ENCODE measurements at regions not wholly inside any gene's neighbourhood (a gene's known extent, or its start where the extent isn't known, plus 50 kb on each side); places are given as distances from the start of the nearest gene placed in this dataset.
"Not testable (repeated sequence)": the region's sequence is repeated elsewhere in the genome, so short reads cannot be mapped to it uniquely, and the experiment has no call there.

- DNase-seq (ENCODE audit: extremely low read depth in 1 of 11, low read depth in 9 of 11, low spot score in 4 of 11), result no peak
These were observed 2518.5 kb downstream of the ARAP2 start for GRCh38 chr4:33725861-33726260.

GRCh38 chr4:33737726-33738125 lies 2506.6 kb downstream of the ARAP2 start:
- no peak for DNase-seq (ENCODE audit: extremely low read depth in 1 of 11, low read depth in 9 of 11, low spot score in 4 of 11)

GRCh38 chr4:33739884-33740632 lies 2504.3 kb downstream of the ARAP2 start:
- no peak for DNase-seq (ENCODE audit: extremely low read depth in 1 of 11, low read depth in 9 of 11, low spot score in 4 of 11)

GRCh38 chr4:33740871-33741270 lies 2503.4 kb downstream of the ARAP2 start:
- not testable (repeated sequence) for DNase-seq (ENCODE audit: extremely low read depth in 1 of 11, low read depth in 9 of 11, low spot score in 4 of 11)

GRCh38 chr4:33746979-33747378 lies 2497.3 kb downstream of the ARAP2 start:
- DNase-seq (ENCODE audit: extremely low read depth in 1 of 11, low read depth in 9 of 11, low spot score in 4 of 11), result no peak

GRCh38 chr4:33751050-33751449 lies 2493.3 kb downstream of the ARAP2 start:
- no peak for DNase-seq (ENCODE audit: extremely low read depth in 1 of 11, low read depth in 9 of 11, low spot score in 4 of 11)

- DNase-seq (ENCODE audit: extremely low read depth in 1 of 11, low read depth in 9 of 11, low spot score in 4 of 11), result peak in 1 of 11 donors; percentile 9
These were observed 2471.7 kb downstream of the ARAP2 start for GRCh38 chr4:33772582-33772981.

GRCh38 chr4:33780952-33781791 lies 2463.1 kb downstream of the ARAP2 start:
- no peak for DNase-seq (ENCODE audit: extremely low read depth in 1 of 11, low read depth in 9 of 11, low spot score in 4 of 11)

GRCh38 chr4:33785843-33786242 lies 2458.5 kb downstream of the ARAP2 start:
- DNase-seq (ENCODE audit: extremely low read depth in 1 of 11, low read depth in 9 of 11, low spot score in 4 of 11), result no peak

GRCh38 chr4:33802578-33802977 lies 2441.7 kb downstream of the ARAP2 start:
- DNase-seq (ENCODE audit: extremely low read depth in 1 of 11, low read depth in 9 of 11, low spot score in 4 of 11), result no peak

GRCh38 chr4:33825685-33826084 lies 2418.6 kb downstream of the ARAP2 start:
- DNase-seq (ENCODE audit: extremely low read depth in 1 of 11, low read depth in 9 of 11, low spot score in 4 of 11), result no peak

GRCh38 chr4:33829356-33829755 lies 2415.0 kb downstream of the ARAP2 start:
- DNase-seq (ENCODE audit: extremely low read depth in 1 of 11, low read depth in 9 of 11, low spot score in 4 of 11), result not testable (repeated sequence)

GRCh38 chr4:33831442-33832066 lies 2412.8 kb downstream of the ARAP2 start:
- DNase-seq (ENCODE audit: extremely low read depth in 1 of 11, low read depth in 9 of 11, low spot score in 4 of 11), result peak in 1 of 11 donors; percentile 3

GRCh38 chr4:33835764-33836163 lies 2408.6 kb downstream of the ARAP2 start:
- not testable (repeated sequence) for DNase-seq (ENCODE audit: extremely low read depth in 1 of 11, low read depth in 9 of 11, low spot score in 4 of 11)

GRCh38 chr4:33837043-33837838 lies 2407.1 kb downstream of the ARAP2 start:
- DNase-seq (ENCODE audit: extremely low read depth in 1 of 11, low read depth in 9 of 11, low spot score in 4 of 11), result no peak

- no peak for DNase-seq (ENCODE audit: extremely low read depth in 1 of 11, low read depth in 9 of 11, low spot score in 4 of 11)
These were observed 2403.2 kb downstream of the ARAP2 start for GRCh38 chr4:33841120-33841519.

GRCh38 chr4:33850371-33850902 lies 2393.9 kb downstream of the ARAP2 start:
- no peak for DNase-seq (ENCODE audit: extremely low read depth in 1 of 11, low read depth in 9 of 11, low spot score in 4 of 11)

GRCh38 chr4:33853670-33854069 lies 2390.6 kb downstream of the ARAP2 start:
- DNase-seq (ENCODE audit: extremely low read depth in 1 of 11, low read depth in 9 of 11, low spot score in 4 of 11), result not testable (repeated sequence)
